HEK293T (cell line): ENCODE measurements at regions not wholly inside any gene's neighbourhood (a gene's known extent, or its start where the extent isn't known, plus 50 kb on each side); places are given as distances from the start of the nearest gene placed in this dataset.
"Not testable (repeated sequence)": the region's sequence is repeated elsewhere in the genome, so short reads cannot be mapped to it uniquely, and the experiment has no call there.

Source experiments
- BHLHE40 ChIP-seq: fragments of 450-650 bp; IDR thresholded peaks from 2 replicates; pipeline ENCODE4 v1.6.1; 2016; ENCODE audit warnings: mild to moderate bottlenecking, moderate library complexity, borderline replicate concordance
- CTBP1 ChIP-seq: fragments of 450-650 bp; IDR thresholded peaks from 2 replicates; pipeline ENCODE4 v1.6.1; 2016; ENCODE audit warnings: borderline replicate concordance
- ELF4 ChIP-seq: fragments of 450-650 bp; IDR thresholded peaks from 2 replicates; pipeline ENCODE4 v1.6.1; 2017; ENCODE audit warnings: antibody characterized with exemption
- FOXK2 ChIP-seq: fragments of 450-650 bp; IDR thresholded peaks from 2 replicates; pipeline ENCODE4 v1.6.1; 2016; ENCODE audit warnings: mild to moderate bottlenecking
- FOXM1 ChIP-seq: fragments of 450-650 bp; IDR thresholded peaks from 2 replicates; pipeline ENCODE4 v1.6.1; 2017; ENCODE audit warnings: mild to moderate bottlenecking, borderline replicate concordance
- L3MBTL2 ChIP-seq: fragments of 450-650 bp; conservative IDR thresholded peaks from 2 replicates; pipeline ENCODE4 v1.6.1; 2016; ENCODE audit warnings: mild to moderate bottlenecking
- LEF1 ChIP-seq: fragments of 450-650 bp; IDR thresholded peaks from 2 replicates; pipeline ENCODE4 v1.6.1; 2017; ENCODE audit warnings: mild to moderate bottlenecking, borderline replicate concordance
- NFRKB ChIP-seq: fragments of 450-650 bp; IDR thresholded peaks from 2 replicates; pipeline ENCODE4 v1.6.1; 2016; ENCODE audit warnings: mild to moderate bottlenecking, moderate library complexity
- PKNOX1 ChIP-seq: fragments of 450-650 bp; IDR thresholded peaks from 2 replicates; pipeline ENCODE4 v1.6.1; 2016
- SUZ12 ChIP-seq: fragments of 450-650 bp; IDR thresholded peaks from 2 replicates; pipeline ENCODE4 v1.6.1; 2016; ENCODE audit warnings: mild to moderate bottlenecking

- TF ChIP-seq SUZ12, BHLHE40, FOXM1, LEF1, ELF4, L3MBTL2, FOXK2, PKNOX1, CTBP1, NFRKB: not testable (repeated sequence)
These were observed 575.2 kb upstream of the DEFB115 start for GRCh38 chr20:30682236-30682635.
